Endodermal cell (in vitro differentiated cells): ENCODE measurements at regions not wholly inside any gene's neighbourhood (a gene's known extent, or its start where the extent isn't known, plus 50 kb on each side); places are given as distances from the start of the nearest gene placed in this dataset.

Experiments
- DNase-seq: peaks from one replicate; pipeline ENCODE4 v3.0.0-alpha.2; 2017
- H3K27ac ChIP-seq: 2 replicates; pipeline ENCODE4 v1.5.1; 2013; ENCODE audit warnings: mild to moderate bottlenecking, low read depth, low read length, moderate library complexity
- H3K27me3 ChIP-seq: 2 replicates; pipeline ENCODE4 v1.6.1; 2013; ENCODE audit warnings: mild to moderate bottlenecking, low read length, moderate library complexity; ENCODE audit not compliant: insufficient read depth, control insufficient read depth, poor library complexity, severe bottlenecking
- H3K36me3 ChIP-seq: 2 replicates; pipeline ENCODE4 v1.7.0; 2013; ENCODE audit warnings: mild to moderate bottlenecking, low read length, moderate library complexity; ENCODE audit not compliant: control insufficient read depth, insufficient read depth
- H3K4me1 ChIP-seq: one replicate; pipeline ENCODE4 v1.7.0; 2013; ENCODE audit warnings: low read length; ENCODE audit not compliant: control insufficient read depth, insufficient read depth
- H3K4me3 ChIP-seq: 2 replicates; pipeline ENCODE4 v1.5.1; 2013; ENCODE audit warnings: mild to moderate bottlenecking, low read length, moderate library complexity
- H3K9ac ChIP-seq: 2 replicates; pipeline ENCODE4 v1.6.1; 2013; ENCODE audit warnings: mild to moderate bottlenecking, low read length, moderate library complexity; ENCODE audit not compliant: poor library complexity, severe bottlenecking; ENCODE audit errors: extremely low read depth
- H3K9me3 ChIP-seq: 2 replicates; pipeline ENCODE4 v1.6.1; 2013; ENCODE audit warnings: mild to moderate bottlenecking, low read length, moderate library complexity; ENCODE audit not compliant: control insufficient read depth
- H3K27ac Mint-ChIP-seq: 2 replicates; pipeline ENCODE4 v1.8.0; 2020; ENCODE audit warnings: mixed read lengths
- H3K27me3 Mint-ChIP-seq: 2 replicates; pipeline ENCODE4 v1.8.0; 2021; ENCODE audit warnings: mild to moderate bottlenecking, mixed read lengths; ENCODE audit not compliant: insufficient read depth
- H3K36me3 Mint-ChIP-seq: 2 replicates; pipeline ENCODE4 v1.8.0; 2020; ENCODE audit warnings: low read depth, mixed read lengths
- H3K4me1 Mint-ChIP-seq: 2 replicates; pipeline ENCODE4 v1.8.0; 2020; ENCODE audit warnings: mixed read lengths
- H3K4me3 Mint-ChIP-seq: 2 replicates; pipeline ENCODE4 v1.8.0; 2020; ENCODE audit warnings: mild to moderate bottlenecking, moderate library complexity, mixed read lengths
- H3K9me3 Mint-ChIP-seq: 2 replicates; pipeline ENCODE4 v1.8.0; 2020; ENCODE audit warnings: mild to moderate bottlenecking, mixed read lengths
- CTCF ChIP-seq: fragments of 200-600 bp; sonication (generic); conservative IDR thresholded peaks from 2 replicates; pipeline ENCODE4 v1.5.0; 2021; ENCODE audit warnings: antibody characterized with exemption, mild to moderate bottlenecking
- WGBS, 2 experiments: methylation state at CpG; one replicate each; pipeline versions ENCODE4 v1.1.5 to v1.1.7; 2013; ENCODE audit warnings: missing lambda C conversion rate in 2 of 2, mixed read lengths in 1 of 2; ENCODE audit not compliant: insufficient coverage in 1 of 2, insufficient read length in 1 of 2; 5-methylcytosine and 5-hydroxymethylcytosine counted together

- Mint-ChIP-seq H3K9me3 (peaks cover 78% of the 10 kb centered on the region), H3K27me3 (no peaks in the 10 kb centered on the region), H3K4me1 (no peaks in the 10 kb centered on the region), H3K4me3 (no peak overlapping the region), H3K36me3 (peaks cover 12% of the 10 kb centered on the region), H3K27ac (no peak overlapping the region)
- 92% methylated on average over 2 of the region's 2 CpGs; no CpG with 5 or more reads in 1 of the 2 experiments for WGBS, 2 experiments
- TF ChIP-seq CTCF: no peak
- Histone ChIP-seq H3K27me3 (no peaks in the 10 kb centered on the region), H3K36me3 (no peaks in the 10 kb centered on the region), H3K27ac (no peak overlapping the region), H3K9me3 (peaks cover 40% of the 10 kb centered on the region), H3K9ac (no peak overlapping the region), H3K4me1 (no peaks in the 10 kb centered on the region), H3K4me3 (no peak overlapping the region)
- no peak for DNase-seq
These were observed 356.7 kb downstream of the STK39 start for GRCh38 chr2:167890739-167891138.

- 90% methylated on average over 1 of the region's 1 CpG for WGBS, 2 experiments
- Histone ChIP-seq H3K9ac (no peak overlapping the region), H3K27me3 (no peaks in the 10 kb centered on the region), H3K36me3 (no peaks in the 10 kb centered on the region), H3K4me1 (no peaks in the 10 kb centered on the region), H3K4me3 (no peak overlapping the region), H3K27ac (no peak overlapping the region), H3K9me3 (no peaks in the 10 kb centered on the region)
- Mint-ChIP-seq H3K27ac (no peak overlapping the region), H3K36me3 (no peaks in the 10 kb centered on the region), H3K27me3 (peaks cover 5% of the 10 kb centered on the region), H3K4me1 (peaks cover 15% of the 10 kb centered on the region), H3K4me3 (no peak overlapping the region), H3K9me3 (no peaks in the 10 kb centered on the region)
- TF ChIP-seq CTCF: no peak
- no peak for DNase-seq
These were observed 367.0 kb downstream of the STK39 start for GRCh38 chr2:167880415-167880814.

- Histone ChIP-seq H3K9ac (no peak overlapping the region), H3K4me1 (no peaks in the 10 kb centered on the region), H3K4me3 (no peak overlapping the region), H3K27ac (no peak overlapping the region), H3K27me3 (no peaks in the 10 kb centered on the region), H3K9me3 (no peaks in the 10 kb centered on the region), H3K36me3 (no peaks in the 10 kb centered on the region)
- DNase-seq: no peak
- no peak overlapping the region for H3K27ac Mint-ChIP-seq
- H3K4me1 Mint-ChIP-seq: peaks cover 15% of the 10 kb centered on the region
- no peaks in the 10 kb centered on the region for H3K9me3 Mint-ChIP-seq
- TF ChIP-seq CTCF: no peak
- WGBS, 2 experiments: 89 to 100% methylated on average over 1 to 4 of the region's 4 CpGs
- H3K27me3 Mint-ChIP-seq: no peaks in the 10 kb centered on the region
- no peaks in the 10 kb centered on the region for H3K36me3 Mint-ChIP-seq
- no peak overlapping the region for H3K4me3 Mint-ChIP-seq
These were observed 371.9 kb downstream of the STK39 start for GRCh38 chr2:167875529-167875928.
